OCI-LY7 (cell line): ENCODE measurements at regions not wholly inside any gene's neighbourhood (a gene's known extent, or its start where the extent isn't known, plus 50 kb on each side); places are given as distances from the start of the nearest gene placed in this dataset.

Source experiments
- BruUV-seq: library from RNA; stranded (reverse); fragments of 400-500 nt; replicated peaks from 2 replicates; lab custom pipeline; 2021; lab: Mats Ljungman, UMichigan
- CTCF ChIA-PET: fragments of 300-600 bp; sonication (Branson Sonifier 250); formaldehyde crosslinking; loops from one replicate; lab custom pipeline; 2022; ENCODE audit warnings: antibody characterized with exemption; ENCODE audit not compliant: unreplicated experiment; lab: Charles Lee
- POLR2A ChIA-PET: fragments of 300-600 bp; sonication (Branson Sonifier 250); formaldehyde crosslinking; loops from one replicate; lab custom pipeline; 2022; ENCODE audit warnings: antibody characterized with exemption; lab: Charles Lee
- DNase-seq: peaks from one replicate; pipeline ENCODE4 v3.0.0-alpha.2; 2015; ENCODE audit warnings: low spot score
- H2AFZ ChIP-seq: fragments of 200-600 bp; sonication (generic), shearing (Covaris generic); 2 replicates; pipeline ENCODE4 v1.6.1; 2014; ENCODE audit warnings: mild to moderate bottlenecking, antibody characterized with exemption, low read length, moderate library complexity
- H3K27ac ChIP-seq: fragments of 200-600 bp; sonication (generic); 2 replicates; pipeline ENCODE4 v1.5.1; 2014; ENCODE audit warnings: mixed run types, low read depth, mild to moderate bottlenecking, moderate library complexity, low read length, inconsistent platforms; ENCODE audit not compliant: poor library complexity, severe bottlenecking
- H3K36me3 ChIP-seq: fragments of 200-600 bp; sonication (generic); 2 replicates; pipeline ENCODE4 v1.6.1; 2014; ENCODE audit warnings: mild to moderate bottlenecking, antibody characterized with exemption, low read length, moderate library complexity, mixed read lengths; ENCODE audit not compliant: insufficient read depth
- H3K4me1 ChIP-seq: fragments of 200-600 bp; sonication (generic); 2 replicates; pipeline ENCODE4 v1.5.1; 2014; ENCODE audit warnings: mild to moderate bottlenecking, low read length; ENCODE audit not compliant: insufficient read depth, poor library complexity, severe bottlenecking
- H3K4me2 ChIP-seq: fragments of 200-600 bp; sonication (generic); 2 replicates; pipeline ENCODE4 v1.6.1; 2014; ENCODE audit warnings: mild to moderate bottlenecking, low read length
- H3K4me3 ChIP-seq: fragments of 200-600 bp; sonication (generic); 2 replicates; pipeline ENCODE4 v1.5.1; 2014; ENCODE audit warnings: mild to moderate bottlenecking, low read depth, low read length; ENCODE audit not compliant: poor library complexity, severe bottlenecking
- H3K79me2 ChIP-seq: fragments of 200-600 bp; sonication (generic); 2 replicates; pipeline ENCODE4 v1.6.1; 2016; ENCODE audit warnings: low read depth, mild to moderate bottlenecking, low read length, moderate library complexity, mixed read lengths; ENCODE audit not compliant: insufficient read depth
- H3K9me2 ChIP-seq: fragments of 200-600 bp; sonication (generic); 2 replicates; pipeline ENCODE4 v1.6.1; 2016; ENCODE audit warnings: mild to moderate bottlenecking, low read length, mixed read lengths; ENCODE audit not compliant: insufficient read depth
- H3K9me3 ChIP-seq: fragments of 200-600 bp; sonication (generic); 2 replicates; pipeline ENCODE4 v1.6.1; 2014; ENCODE audit warnings: mild to moderate bottlenecking, mixed run types, low read length, mixed read lengths
- H4K20me1 ChIP-seq: fragments of 200-600 bp; sonication (generic); 2 replicates; pipeline ENCODE4 v1.6.1; 2014; ENCODE audit warnings: mild to moderate bottlenecking, antibody characterized with exemption, low read length, moderate library complexity, mixed read lengths; ENCODE audit not compliant: insufficient read depth
- EZH2phosphoT487 ChIP-seq: fragments of 200-600 bp; sonication (generic); IDR thresholded peaks from 2 replicates; pipeline ENCODE4 v1.6.1; 2018; ENCODE audit warnings: low read depth, borderline replicate concordance, mild to moderate bottlenecking, mixed run types, antibody characterized with exemption, low read length, moderate library complexity, mixed read lengths
- intact Hi-C: fragments of 100-400 bp; cut with micrococcal nuclease; formaldehyde crosslinking; loops from one replicate; pipeline ENCODE4 v1.10.0; 2022; ENCODE audit not compliant: unreplicated experiment
- TF ChIP-seq, protein P1 (sequence below): fragments of 200-600 bp; sonication (generic); conservative IDR thresholded peaks from 2 replicates; pipeline ENCODE4 v1.5.1; 2014; ENCODE audit warnings: mild to moderate bottlenecking, antibody characterized with exemption, low read length, moderate library complexity, mixed read lengths

DNA sequence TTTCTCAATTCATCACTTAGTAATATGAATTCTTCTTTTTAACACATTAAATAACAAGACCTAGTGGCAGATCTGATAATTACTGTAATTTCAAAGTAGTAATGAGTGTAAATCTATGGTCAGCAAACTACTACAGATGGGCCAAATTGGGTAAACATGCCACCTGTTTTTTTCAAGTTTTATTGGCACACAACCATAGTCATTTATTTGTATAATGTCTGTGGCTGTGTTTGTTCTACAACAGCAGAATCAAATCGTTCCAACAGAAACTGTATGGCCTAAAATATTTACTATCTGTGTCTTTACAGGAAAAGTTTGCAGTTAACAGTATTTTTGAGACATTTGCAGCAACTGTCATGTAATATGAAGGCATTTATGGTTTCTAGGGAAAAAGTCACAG is 86.1 kb upstream of the EYA2 start:
- POLR2A ChIA-PET: no interaction called here

DNA sequence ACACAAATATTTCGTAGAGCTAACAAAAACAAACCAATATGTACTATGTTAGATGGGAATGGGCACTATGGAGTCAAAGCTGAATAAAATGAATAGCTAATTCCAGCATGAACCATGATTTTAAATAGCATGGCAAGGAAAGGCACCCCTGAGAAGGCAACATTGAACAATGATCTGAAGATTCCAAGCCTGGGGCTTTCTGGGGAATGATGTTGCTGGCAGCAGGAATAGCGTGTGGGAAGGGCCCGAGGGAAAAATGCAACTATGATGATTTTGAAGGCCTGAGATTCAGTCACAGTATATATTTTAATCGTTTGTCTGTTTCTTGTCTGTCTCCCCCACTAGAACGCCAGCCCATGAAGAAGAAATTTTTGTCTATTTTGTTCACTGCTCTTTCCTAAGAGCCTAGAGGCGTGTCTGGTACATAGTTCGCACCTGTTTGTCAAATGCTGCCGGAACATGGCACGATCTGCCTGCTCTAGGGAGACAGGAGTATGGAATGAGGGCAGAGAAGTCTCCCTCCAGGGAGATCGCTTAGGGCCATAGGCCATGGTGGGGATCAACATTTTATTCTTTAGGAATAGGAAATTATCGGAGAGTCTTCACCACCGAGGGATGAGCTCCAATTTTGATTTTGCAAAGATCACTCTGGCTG is 84.8 kb upstream of the EYA2 start:
- POLR2A ChIA-PET: interaction anchor here (0.7 kb wide), 1 partner anchor 11 kb away, joined by 3 read pairs; no protein-coding TSS in a partner anchor
- CTCF ChIA-PET: no interaction called here
- Histone ChIP-seq H3K4me3 (no peak overlapping the region), H3K79me2 (no peaks in the 10 kb centered on the region), H3K9me2 (no peaks in the 10 kb centered on the region), H3K9me3 (no peaks in the 10 kb centered on the region), H3K36me3 (no peaks in the 10 kb centered on the region), H2AFZ (no peak overlapping the region), H3K27ac (no peak overlapping the region), H3K4me2 (no peak overlapping the region), H3K4me1 (no peaks in the 10 kb centered on the region), H4K20me1 (no peaks in the 10 kb centered on the region)
- BruUV-seq: no TSS peak
- intact Hi-C loops: no loop called here
- TF ChIP-seq, protein P1, sequence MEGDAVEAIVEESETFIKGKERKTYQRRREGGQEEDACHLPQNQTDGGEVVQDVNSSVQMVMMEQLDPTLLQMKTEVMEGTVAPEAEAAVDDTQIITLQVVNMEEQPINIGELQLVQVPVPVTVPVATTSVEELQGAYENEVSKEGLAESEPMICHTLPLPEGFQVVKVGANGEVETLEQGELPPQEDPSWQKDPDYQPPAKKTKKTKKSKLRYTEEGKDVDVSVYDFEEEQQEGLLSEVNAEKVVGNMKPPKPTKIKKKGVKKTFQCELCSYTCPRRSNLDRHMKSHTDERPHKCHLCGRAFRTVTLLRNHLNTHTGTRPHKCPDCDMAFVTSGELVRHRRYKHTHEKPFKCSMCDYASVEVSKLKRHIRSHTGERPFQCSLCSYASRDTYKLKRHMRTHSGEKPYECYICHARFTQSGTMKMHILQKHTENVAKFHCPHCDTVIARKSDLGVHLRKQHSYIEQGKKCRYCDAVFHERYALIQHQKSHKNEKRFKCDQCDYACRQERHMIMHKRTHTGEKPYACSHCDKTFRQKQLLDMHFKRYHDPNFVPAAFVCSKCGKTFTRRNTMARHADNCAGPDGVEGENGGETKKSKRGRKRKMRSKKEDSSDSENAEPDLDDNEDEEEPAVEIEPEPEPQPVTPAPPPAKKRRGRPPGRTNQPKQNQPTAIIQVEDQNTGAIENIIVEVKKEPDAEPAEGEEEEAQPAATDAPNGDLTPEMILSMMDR: no peak
- TF ChIP-seq EZH2phosphoT487: no peak
- no peak for DNase-seq

More for the DNA sequence above, 86.1 kb upstream of the EYA2 start:
- DNase-seq: no peak
- Histone ChIP-seq H3K79me2 (no peaks in the 10 kb centered on the region), H3K4me1 (no peaks in the 10 kb centered on the region), H3K9me3 (no peaks in the 10 kb centered on the region), H3K36me3 (no peaks in the 10 kb centered on the region), H3K4me3 (no peak overlapping the region), H3K4me2 (no peak overlapping the region), H2AFZ (no peak overlapping the region), H4K20me1 (no peaks in the 10 kb centered on the region), H3K9me2 (no peaks in the 10 kb centered on the region), H3K27ac (no peak overlapping the region)
- BruUV-seq: no TSS peak
- TF ChIP-seq EZH2phosphoT487: no peak
- TF ChIP-seq, protein P1: no peak
- intact Hi-C loops: no loop called here
- CTCF ChIA-PET: no interaction called here

DNA sequence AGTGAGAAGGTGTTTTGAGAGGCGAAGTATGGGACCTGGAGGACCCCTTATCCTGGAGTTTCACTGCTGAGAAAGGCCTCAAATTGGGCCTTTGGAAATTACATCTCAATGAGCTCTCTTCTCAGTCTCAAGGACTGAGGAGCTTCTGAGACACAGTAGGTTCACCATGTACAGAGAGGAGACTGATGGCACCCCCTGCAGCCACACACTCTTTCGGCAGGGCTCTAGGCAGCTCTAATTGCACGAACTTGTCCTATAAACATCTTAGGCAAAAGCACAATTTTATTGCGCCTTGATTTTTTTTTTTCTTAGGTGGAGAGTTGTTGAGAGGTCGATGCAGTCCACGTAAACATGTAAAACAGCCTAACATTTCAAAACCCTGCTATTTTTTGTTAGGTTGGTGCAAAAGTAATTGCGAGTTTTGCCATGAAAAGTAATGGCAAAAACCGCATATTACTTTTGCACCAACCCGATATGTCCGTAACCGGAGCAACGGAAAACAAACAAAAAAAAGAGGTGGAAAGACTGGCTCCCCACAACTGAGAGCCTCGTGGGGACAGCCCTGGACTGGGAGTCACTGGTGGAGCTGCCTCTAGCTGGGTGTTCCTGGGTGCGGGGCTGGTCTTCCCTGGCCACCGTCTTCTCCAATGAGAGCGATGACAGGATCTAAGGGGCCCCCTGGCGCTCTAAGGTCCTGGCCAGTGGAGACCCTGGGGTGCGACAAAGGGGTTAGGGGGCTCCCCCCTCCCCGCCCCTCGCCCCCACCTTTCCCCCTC is 84.0 kb upstream of the EYA2 start:
- POLR2A ChIA-PET: interaction anchor here (0.7 kb wide), 1 partner anchor 12 kb away, joined by 3 read pairs; no protein-coding TSS in a partner anchor
- intact Hi-C loops: no loop called here
- H3K36me3 ChIP-seq: no peaks in the 10 kb centered on the region
- no peaks in the 10 kb centered on the region for H3K4me1 ChIP-seq
- no peaks in the 10 kb centered on the region for H3K9me3 ChIP-seq
- no TSS peak for BruUV-seq
- H3K27ac ChIP-seq: no peak overlapping the region
- no peak overlapping the region for H3K4me3 ChIP-seq
- DNase-seq: no peak
- H3K79me2 ChIP-seq: no peaks in the 10 kb centered on the region
- H3K9me2 ChIP-seq: no peaks in the 10 kb centered on the region
- no peak overlapping the region for H3K4me2 ChIP-seq
- H4K20me1 ChIP-seq: no peaks in the 10 kb centered on the region
- H2AFZ ChIP-seq: no peak overlapping the region
- no peak for TF ChIP-seq EZH2phosphoT487
- TF ChIP-seq, protein P1: no peak
- CTCF ChIA-PET: no interaction called here
